ENCODE measurements at regions not wholly inside any gene's neighbourhood (a gene's known extent, or its start where the extent isn't known, plus 50 kb on each side); places are given as distances from the start of the nearest gene placed in this dataset.
"Not testable (repeated sequence)": the region's sequence is repeated elsewhere in the genome, so short reads cannot be mapped to it uniquely, and the experiment has no call there.

GRCh38 chr3:130183689-130184088 is 102.1 kb downstream of the ALG1L2 start:
- not testable (repeated sequence) for H4K20me1 ChIP-seq (ENCODE audit: insufficient read depth, low read length); H3K79me2 ChIP-seq (ENCODE audit: insufficient read depth, low read length)

GRCh38 chr3:130184152-130185024 is 102.8 kb downstream of the ALG1L2 start:
- H3K4me1 ChIP-seq (ENCODE audit: insufficient read depth, low read length); H3K4me3 ChIP-seq (ENCODE audit: insufficient read depth, low read length); H2AFZ ChIP-seq (ENCODE audit: low read length); H3K27ac ChIP-seq (ENCODE audit: low read depth, low read length); DNase-seq (ENCODE audit: insufficient read length, low spot score, missing footprints); H4K20me1 ChIP-seq (ENCODE audit: insufficient read depth, low read length); H3K27me3 ChIP-seq (ENCODE audit: insufficient read depth, low read length); H3K9me3 ChIP-seq (ENCODE audit: low read depth, low read length); H3K36me3 ChIP-seq (ENCODE audit: insufficient read depth, low read length); H3K79me2 ChIP-seq (ENCODE audit: insufficient read depth, low read length); H3K4me2 ChIP-seq (ENCODE audit: insufficient read depth, low read length): not testable (repeated sequence)

More at GRCh38 chr3:130183689-130184088, 102.1 kb downstream of the ALG1L2 start:
- H3K9me3 ChIP-seq (ENCODE audit: low read depth, low read length); H3K4me1 ChIP-seq (ENCODE audit: insufficient read depth, low read length); H3K27ac ChIP-seq (ENCODE audit: low read depth, low read length); H3K4me2 ChIP-seq (ENCODE audit: insufficient read depth, low read length); DNase-seq (ENCODE audit: insufficient read length, low spot score, missing footprints); H3K4me3 ChIP-seq (ENCODE audit: insufficient read depth, low read length); H3K27me3 ChIP-seq (ENCODE audit: insufficient read depth, low read length); H2AFZ ChIP-seq (ENCODE audit: low read length); H3K36me3 ChIP-seq (ENCODE audit: insufficient read depth, low read length): not testable (repeated sequence)

- not testable (repeated sequence) for H3K27me3 ChIP-seq (ENCODE audit: insufficient read depth, low read length); DNase-seq (ENCODE audit: insufficient read length, low spot score, missing footprints); H3K27ac ChIP-seq (ENCODE audit: low read depth, low read length)
These were observed 119.6 kb downstream of the ALG1L2 start for GRCh38 chr3:130201272-130201671.

GRCh38 chr3:130203633-130204032 is 122.0 kb downstream of the ALG1L2 start:
- H3K4me2 ChIP-seq (ENCODE audit: insufficient read depth, low read length); H3K27me3 ChIP-seq (ENCODE audit: insufficient read depth, low read length): not testable (repeated sequence)

More at GRCh38 chr3:130201272-130201671, 119.6 kb downstream of the ALG1L2 start:
- H2AFZ ChIP-seq (ENCODE audit: low read length); H3K79me2 ChIP-seq (ENCODE audit: insufficient read depth, low read length); H3K4me1 ChIP-seq (ENCODE audit: insufficient read depth, low read length); H3K4me2 ChIP-seq (ENCODE audit: insufficient read depth, low read length); H3K9me3 ChIP-seq (ENCODE audit: low read depth, low read length); H3K36me3 ChIP-seq (ENCODE audit: insufficient read depth, low read length); H3K4me3 ChIP-seq (ENCODE audit: insufficient read depth, low read length); H4K20me1 ChIP-seq (ENCODE audit: insufficient read depth, low read length): not testable (repeated sequence)

GRCh38 chr3:130227540-130227939 is 117.9 kb upstream of the COL6A5 start:
- H3K27ac ChIP-seq (ENCODE audit: low read depth, low read length): no peak overlapping the region

More at GRCh38 chr3:130203633-130204032, 122.0 kb downstream of the ALG1L2 start:
- H3K36me3 ChIP-seq (ENCODE audit: insufficient read depth, low read length); H3K4me1 ChIP-seq (ENCODE audit: insufficient read depth, low read length); H3K79me2 ChIP-seq (ENCODE audit: insufficient read depth, low read length); H3K9me3 ChIP-seq (ENCODE audit: low read depth, low read length); H3K27ac ChIP-seq (ENCODE audit: low read depth, low read length); H4K20me1 ChIP-seq (ENCODE audit: insufficient read depth, low read length); H3K4me3 ChIP-seq (ENCODE audit: insufficient read depth, low read length); DNase-seq (ENCODE audit: insufficient read length, low spot score, missing footprints); H2AFZ ChIP-seq (ENCODE audit: low read length): not testable (repeated sequence)

More at GRCh38 chr3:130227540-130227939, 117.9 kb upstream of the COL6A5 start:
- Histone ChIP-seq H3K4me1 (ENCODE audit: insufficient read depth, low read length) (no peaks in the 10 kb centered on the region), H3K36me3 (ENCODE audit: insufficient read depth, low read length) (no peaks in the 10 kb centered on the region), H3K4me3 (ENCODE audit: insufficient read depth, low read length) (no peak overlapping the region), H4K20me1 (ENCODE audit: insufficient read depth, low read length) (no peaks in the 10 kb centered on the region), H3K9me3 (ENCODE audit: low read depth, low read length) (no peaks in the 10 kb centered on the region), H3K27me3 (ENCODE audit: insufficient read depth, low read length) (no peaks in the 10 kb centered on the region), H3K79me2 (ENCODE audit: insufficient read depth, low read length) (no peaks in the 10 kb centered on the region), H3K4me2 (ENCODE audit: insufficient read depth, low read length) (no peak overlapping the region), H2AFZ (ENCODE audit: low read length) (no peak overlapping the region)
- DNase-seq (ENCODE audit: insufficient read length, low spot score, missing footprints): no peak
- no peak for TF ChIP-seq CTCF (IDR thresholded peaks at IDR 0.05; ENCODE audit: extremely low read depth, low read depth, low read length)

All from osteoblast (primary cell).